Hepatocyte (in vitro differentiated cells): ENCODE measurements at regions not wholly inside any gene's neighbourhood (a gene's known extent, or its start where the extent isn't known, plus 50 kb on each side); places are given as distances from the start of the nearest gene placed in this dataset.

ENCODE experiments used
- DNase-seq: peaks from one replicate; pipeline ENCODE4 v3.0.0-alpha.2; 2016; ENCODE audit warnings: low spot score
- H2AFZ ChIP-seq: fragments of 200-600 bp; sonication (generic); 2 replicates; pipeline ENCODE4 v1.6.0; 2016; ENCODE audit warnings: antibody characterized with exemption, mild to moderate bottlenecking
- H3K27ac ChIP-seq: fragments of 200-600 bp; sonication (generic); 2 replicates; pipeline ENCODE4 v1.5.1; 2016; ENCODE audit warnings: mild to moderate bottlenecking
- H3K27me3 ChIP-seq: fragments of 200-600 bp; sonication (generic); 2 replicates; pipeline ENCODE4 v1.6.1; 2016
- H3K36me3 ChIP-seq: fragments of 200-600 bp; sonication (generic); replicated peaks from 2 replicates; pipeline ENCODE4 v1.5.1; 2016; ENCODE audit warnings: low read depth; ENCODE audit not compliant: insufficient read depth
- H3K4me1 ChIP-seq: fragments of 200-600 bp; sonication (generic); 2 replicates; pipeline ENCODE4 v1.5.1; 2016; ENCODE audit warnings: mild to moderate bottlenecking, moderate library complexity; ENCODE audit not compliant: insufficient read depth
- H3K4me2 ChIP-seq: fragments of 200-600 bp; sonication (generic); 2 replicates; pipeline ENCODE4 v1.6.0; 2016
- H3K4me3 ChIP-seq: fragments of 200-600 bp; sonication (generic); 2 replicates; pipeline ENCODE4 v1.5.1; 2016; ENCODE audit warnings: mild to moderate bottlenecking
- H3K79me2 ChIP-seq: fragments of 200-600 bp; sonication (generic); 2 replicates; pipeline ENCODE4 v1.6.0; 2017; ENCODE audit warnings: mild to moderate bottlenecking
- H3K9me2 ChIP-seq: fragments of 200-600 bp; sonication (generic); replicated peaks from 2 replicates; pipeline ENCODE4 v1.6.0; 2017; ENCODE audit warnings: mild to moderate bottlenecking; ENCODE audit not compliant: insufficient read depth
- H3K9me3 ChIP-seq: fragments of 200-600 bp; sonication (generic); 2 replicates; pipeline ENCODE4 v1.5.1; 2016; ENCODE audit warnings: low read depth, mild to moderate bottlenecking
- H4K20me1 ChIP-seq: fragments of 200-600 bp; sonication (generic); 2 replicates; pipeline ENCODE4 v1.6.0; 2016; ENCODE audit warnings: mild to moderate bottlenecking; ENCODE audit not compliant: insufficient read depth, poor library complexity, severe bottlenecking
- CTCF ChIP-seq: fragments of 200-600 bp; sonication (generic); IDR thresholded peaks from 2 replicates; pipeline ENCODE4 v1.5.1; 2016; ENCODE audit warnings: antibody characterized with exemption, mild to moderate bottlenecking; ENCODE audit not compliant: poor library complexity
- EZH2 ChIP-seq: fragments of 200-600 bp; sonication (generic); IDR thresholded peaks from 2 replicates; pipeline ENCODE4 v1.6.1; 2016; ENCODE audit warnings: antibody characterized with exemption, mild to moderate bottlenecking, borderline replicate concordance
- EZH2phosphoT487 ChIP-seq: fragments of 200-600 bp; sonication (generic); IDR thresholded peaks from one replicate; pipeline ENCODE4 v1.6.1; 2018; ENCODE audit warnings: antibody characterized with exemption, mild to moderate bottlenecking, low read depth, moderate library complexity; ENCODE audit not compliant: unreplicated experiment, severe bottlenecking
- WGBS: methylation state at CpG from one replicate; pipeline ENCODE4 v1.1.6; 2016; ENCODE audit warnings: low lambda C conversion rate; ENCODE audit errors: missing lambda C conversion rate; 5-methylcytosine and 5-hydroxymethylcytosine counted together

- Histone ChIP-seq H3K4me1 (no peaks in the 10 kb centered on the region), H2AFZ (no peak overlapping the region), H3K9me2 (no peaks in the 10 kb centered on the region), H3K27me3 (no peaks in the 10 kb centered on the region), H4K20me1 (no peaks in the 10 kb centered on the region), H3K9me3 (no peaks in the 10 kb centered on the region), H3K79me2 (no peaks in the 10 kb centered on the region), H3K4me3 (no peak overlapping the region), H3K4me2 (no peak overlapping the region), H3K36me3 (no peaks in the 10 kb centered on the region), H3K27ac (no peak overlapping the region)
- DNase-seq, result no peak
- TF ChIP-seq CTCF, result no peak
- TF ChIP-seq EZH2, result no peak
- TF ChIP-seq EZH2phosphoT487, result no peak
- 76% methylated on average over 8 of the region's 8 CpGs for WGBS
These were observed 137.5 kb upstream of the SLC24A3 start for GRCh38 chr20:19074828-19075516.

- Histone ChIP-seq H3K36me3 (no peaks in the 10 kb centered on the region), H3K27me3 (no peaks in the 10 kb centered on the region), H2AFZ (no peak overlapping the region), H3K79me2 (no peaks in the 10 kb centered on the region), H3K4me3 (no peak overlapping the region), H4K20me1 (no peaks in the 10 kb centered on the region), H3K4me2 (no peak overlapping the region), H3K4me1 (no peaks in the 10 kb centered on the region), H3K27ac (no peak overlapping the region), H3K9me2 (no peaks in the 10 kb centered on the region), H3K9me3 (no peaks in the 10 kb centered on the region)
- no peak for DNase-seq
- WGBS, result 78% methylated on average over 5 of the region's 5 CpGs
- TF ChIP-seq CTCF (no peak), EZH2 (no peak), EZH2phosphoT487 (no peak)
These were observed 134.8 kb upstream of the SLC24A3 start for GRCh38 chr20:19077370-19078220.

- Histone ChIP-seq H3K27ac (no peak overlapping the region), H3K9me3 (no peaks in the 10 kb centered on the region), H4K20me1 (no peaks in the 10 kb centered on the region), H3K4me1 (no peaks in the 10 kb centered on the region), H2AFZ (no peak overlapping the region), H3K36me3 (no peaks in the 10 kb centered on the region), H3K4me2 (no peak overlapping the region), H3K9me2 (no peaks in the 10 kb centered on the region), H3K4me3 (no peak overlapping the region), H3K27me3 (no peaks in the 10 kb centered on the region), H3K79me2 (no peaks in the 10 kb centered on the region)
- 92% methylated on average over 7 of the region's 7 CpGs for WGBS
- DNase-seq, result no peak
- TF ChIP-seq CTCF, result no peak
- no peak for TF ChIP-seq EZH2
- TF ChIP-seq EZH2phosphoT487, result no peak
These were observed 133.7 kb upstream of the SLC24A3 start for GRCh38 chr20:19078448-19079373.
